Umbilical cord (tissue), 1 donor: ENCODE measurements at regions not wholly inside any gene's neighbourhood (a gene's known extent, or its start where the extent isn't known, plus 50 kb on each side); places are given as distances from the start of the nearest gene placed in this dataset.
"Not testable (repeated sequence)": the region's sequence is repeated elsewhere in the genome, so short reads cannot be mapped to it uniquely, and the experiment has no call there.

ENCODE experiments used
- DNase-seq: peaks from one replicate; pipeline ENCODE4 v3.0.0-alpha.2; 2015; ENCODE audit warnings: low spot score

DNA sequence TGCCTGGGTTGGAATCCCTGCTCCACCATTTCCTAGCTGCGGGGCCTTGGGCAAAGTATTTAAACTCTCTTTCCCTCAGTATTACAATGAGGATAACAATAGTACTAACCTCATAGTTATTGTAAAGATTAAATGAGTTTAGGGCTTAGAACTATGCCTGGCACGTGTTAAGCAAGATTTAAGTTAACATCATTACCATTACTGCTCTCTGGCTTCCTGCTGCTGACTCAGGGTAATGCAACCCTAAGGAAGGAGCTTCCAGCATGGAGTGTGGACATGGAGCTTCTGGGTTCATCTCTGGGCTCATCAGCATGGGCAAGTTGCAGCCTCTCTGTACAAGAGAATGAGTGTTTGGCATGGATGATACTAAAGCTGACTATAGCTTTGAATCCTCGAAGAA is 374.2 kb upstream of the MAP2 start:
- DNase-seq: no peak

DNA sequence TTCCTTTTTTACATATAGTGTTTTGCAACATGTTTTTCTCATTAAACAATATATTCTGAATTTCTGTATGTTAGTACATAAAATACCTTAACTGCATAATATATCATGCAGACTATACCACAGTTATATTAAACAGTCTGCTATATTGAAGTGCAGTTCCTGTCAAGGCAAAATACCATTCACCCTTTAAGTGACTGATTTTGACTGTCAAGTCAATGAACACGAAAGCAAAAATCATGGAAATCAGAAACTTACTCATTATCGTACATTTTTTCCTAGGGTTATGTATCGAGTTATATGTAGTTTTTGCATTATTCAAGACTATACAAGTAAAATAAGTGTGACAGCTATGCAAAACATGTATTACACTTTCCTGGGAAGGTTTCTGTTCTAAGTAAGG is 361.6 kb upstream of the MAP2 start:
- no peak for DNase-seq

DNA sequence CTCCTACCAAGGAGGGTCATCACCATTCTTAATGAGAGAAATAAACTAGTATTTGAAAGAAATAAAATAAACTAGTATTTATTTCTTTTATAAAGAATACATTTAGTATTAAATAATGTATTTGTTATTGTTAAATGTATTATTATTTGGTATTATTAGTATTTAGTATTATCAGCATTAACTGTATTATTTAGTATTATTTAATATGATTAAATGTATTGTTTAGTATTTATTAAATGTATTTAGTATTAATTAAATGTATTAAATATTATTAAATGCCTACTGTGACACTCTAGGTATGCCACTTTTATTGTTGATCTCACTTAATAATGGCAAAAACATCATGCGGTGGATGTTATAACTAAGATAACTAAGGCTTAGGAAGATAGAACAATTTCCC is 353.6 kb upstream of the MAP2 start:
- no peak for DNase-seq

DNA sequence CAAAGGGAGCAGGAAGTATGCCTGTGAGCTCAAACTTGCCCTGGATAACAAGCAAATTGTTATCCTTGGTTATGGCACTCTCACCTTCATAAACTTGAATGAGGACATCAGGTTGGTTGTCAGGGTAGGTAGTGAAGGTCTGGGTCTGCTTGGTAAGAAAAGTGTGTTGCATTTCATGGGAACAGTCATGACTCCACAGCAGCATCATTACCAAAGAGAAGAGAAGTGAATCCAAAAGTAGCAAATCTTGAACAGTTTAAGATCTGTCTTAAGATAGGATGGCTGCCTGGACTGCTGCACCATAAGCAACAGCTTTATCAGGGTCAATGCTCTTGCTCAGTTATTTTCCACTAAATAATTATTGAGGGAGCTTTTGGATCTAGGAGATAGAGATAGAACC is 350.7 kb upstream of the MAP2 start:
- DNase-seq: no peak

DNA sequence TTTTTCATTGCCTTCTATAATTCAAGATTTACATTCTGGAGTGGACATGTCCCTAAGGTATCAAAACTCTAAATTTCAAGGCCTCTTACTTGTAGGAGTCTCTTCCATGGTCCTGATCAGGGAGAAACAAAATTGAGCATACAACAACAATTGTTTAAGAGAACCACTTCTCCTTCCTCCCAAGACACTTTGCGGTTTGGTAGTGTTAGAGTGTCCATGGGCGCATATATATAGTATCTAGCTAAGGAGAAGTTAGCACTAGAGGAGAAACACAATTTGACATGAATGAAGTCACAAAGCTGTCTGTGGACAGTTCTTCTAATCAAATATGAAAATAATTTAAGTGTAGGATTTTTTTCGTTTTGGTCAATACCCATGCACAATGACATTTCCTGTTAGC is 349.1 kb upstream of the MAP2 start:
- DNase-seq: no peak

DNA sequence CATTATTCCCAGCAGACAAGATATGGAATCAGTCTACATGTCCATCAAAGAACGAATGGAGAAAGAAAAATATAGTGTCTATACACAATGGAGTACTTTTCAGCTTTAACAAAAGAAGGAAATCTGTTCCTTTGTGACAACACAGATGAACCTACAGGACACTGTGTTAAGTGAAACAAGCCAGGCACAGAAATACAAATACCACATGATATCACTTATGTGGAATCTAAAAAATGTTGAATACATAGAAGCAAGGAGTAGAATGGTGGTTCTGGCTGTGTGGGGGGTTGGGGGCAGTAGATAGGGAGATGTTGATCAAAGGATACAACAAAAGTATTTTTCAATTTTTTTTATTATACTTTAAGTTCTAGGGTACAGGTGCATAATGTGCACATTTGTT is 347.7 kb upstream of the MAP2 start:
- DNase-seq: no peak

DNA sequence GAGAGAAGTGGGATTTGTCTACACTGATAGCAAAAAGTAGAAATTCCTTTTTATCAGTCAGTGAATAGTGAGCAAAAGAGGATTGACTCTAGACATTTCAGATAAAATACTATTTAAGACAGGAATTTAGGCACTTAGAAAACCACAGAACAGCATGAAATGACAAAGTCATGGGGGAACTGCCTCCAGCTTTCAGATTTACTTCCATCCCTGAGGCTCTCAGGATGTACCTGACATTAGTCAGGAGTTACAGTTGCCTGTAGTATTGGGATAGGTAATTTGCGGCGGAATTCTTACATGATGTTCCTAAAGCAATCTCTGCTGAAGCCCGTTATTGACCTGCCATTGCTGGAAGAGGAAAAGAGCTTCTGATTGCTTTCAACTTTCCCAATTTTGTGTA is 337.1 kb upstream of the MAP2 start:
- peak; percentile 21 for DNase-seq

DNA sequence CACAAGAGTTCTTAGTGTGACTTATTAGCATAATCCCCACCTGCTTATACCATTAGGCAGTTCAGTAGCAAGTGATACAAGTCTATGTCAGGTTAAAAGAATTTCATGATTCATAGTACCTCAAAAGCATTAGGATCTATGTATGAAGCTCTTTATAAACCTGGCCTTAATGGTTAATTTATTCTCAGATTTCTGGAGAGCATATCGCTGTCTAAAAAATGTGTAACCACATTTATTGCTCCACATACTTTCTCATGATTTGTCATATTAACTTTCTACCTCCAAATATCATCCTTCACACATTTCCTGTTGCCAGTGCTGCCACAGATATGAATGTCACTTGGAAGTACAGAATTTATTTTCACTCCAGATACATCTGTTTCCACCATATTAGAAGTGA is 332.8 kb upstream of the MAP2 start:
- DNase-seq: no peak

DNA sequence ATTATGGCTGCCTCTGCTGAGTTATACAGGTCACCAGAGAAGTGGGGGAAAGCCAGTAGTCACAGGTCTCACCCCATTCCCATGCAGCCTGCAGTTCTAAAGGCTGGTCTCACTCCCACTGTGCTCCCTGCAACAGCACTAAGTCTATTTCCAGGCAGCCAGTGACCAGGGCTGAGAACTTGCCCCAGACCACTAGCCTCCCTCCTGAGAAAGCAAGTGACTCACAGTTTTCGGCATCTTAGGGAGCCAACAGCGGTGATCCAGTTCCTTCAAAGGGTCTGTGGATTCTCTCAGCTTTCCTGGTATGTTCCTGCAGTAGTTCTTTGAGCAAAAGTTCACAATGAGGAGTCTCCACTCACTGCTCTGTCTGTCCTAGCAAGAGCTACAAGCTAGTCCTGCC is 329.6 kb upstream of the MAP2 start:
- no peak for DNase-seq

DNA sequence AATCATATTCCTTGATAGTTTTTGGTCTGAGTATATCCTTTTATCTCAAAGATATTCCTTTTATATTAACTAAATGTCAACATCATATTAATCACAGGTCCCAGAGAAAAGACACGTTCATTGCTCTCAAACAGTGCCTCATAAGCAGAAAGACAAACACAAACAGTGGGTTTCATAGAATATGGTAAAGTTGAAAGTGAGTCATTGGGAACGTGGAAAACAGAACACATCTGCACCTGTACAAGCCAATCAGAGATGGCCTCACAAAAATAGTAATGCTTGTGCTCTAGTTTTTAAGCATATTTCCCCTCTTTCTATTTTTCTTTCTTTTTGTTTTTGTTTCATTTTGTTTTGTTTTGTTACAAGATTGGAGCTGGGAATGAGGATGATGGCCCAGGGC is 328.4 kb upstream of the MAP2 start:
- no peak for DNase-seq

DNA sequence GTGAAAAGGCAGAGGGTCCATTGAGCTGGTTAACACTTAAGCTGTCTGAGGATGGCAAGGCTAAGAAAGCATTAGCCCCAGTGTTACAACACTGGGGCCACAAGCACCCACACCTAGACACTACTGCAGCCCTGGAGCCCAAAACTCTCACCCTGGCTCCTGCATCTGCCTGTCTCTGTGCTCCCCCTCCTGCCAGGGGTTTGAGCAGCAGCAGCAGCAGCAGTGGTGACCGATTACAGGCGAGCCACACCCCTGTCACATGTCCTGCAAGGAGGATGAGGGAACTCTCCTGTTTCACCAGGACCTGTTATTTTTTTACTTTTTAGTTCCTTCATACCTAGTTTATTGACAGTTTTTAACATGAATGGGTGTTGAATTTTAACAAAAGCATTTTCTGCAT is 326.7 kb upstream of the MAP2 start:
- no peak for DNase-seq

DNA sequence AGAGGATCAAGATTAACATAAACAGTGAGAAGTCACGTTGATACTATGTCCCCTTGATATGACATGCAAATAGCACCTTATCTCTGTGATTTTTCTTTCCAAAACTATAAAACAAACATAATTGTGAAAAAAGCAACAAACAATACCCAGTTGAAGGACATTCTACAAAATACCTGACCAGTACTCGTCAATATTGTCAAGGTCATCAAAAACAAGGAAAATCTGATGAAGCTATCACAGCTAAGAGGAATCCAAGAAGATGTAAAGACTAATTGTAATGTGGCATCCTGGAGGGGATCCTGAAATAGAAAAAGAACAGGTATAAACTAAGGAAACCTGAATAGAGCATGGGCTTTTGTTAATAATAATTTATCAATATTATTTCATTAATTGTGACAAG is 321.5 kb upstream of the MAP2 start:
- DNase-seq: no peak

DNA sequence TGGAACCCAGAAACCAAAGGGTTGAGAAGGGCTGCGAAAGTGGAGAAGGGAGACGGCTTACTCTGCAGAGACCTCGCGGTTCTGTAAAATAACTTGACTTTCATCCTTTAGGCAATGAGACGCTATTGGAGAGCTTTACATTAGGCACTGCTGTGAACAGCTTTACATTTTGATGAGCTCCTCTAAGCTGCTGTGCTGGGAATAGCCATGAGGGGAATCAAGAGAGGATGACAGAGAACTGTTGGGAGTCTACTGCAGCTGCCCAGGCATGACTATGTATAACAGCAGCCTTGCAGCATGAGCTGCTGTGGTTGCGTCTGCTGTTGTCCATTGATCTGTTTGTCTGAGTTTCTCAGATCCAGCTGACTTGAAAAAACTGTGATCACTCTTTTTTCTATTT is 310.8 kb upstream of the MAP2 start:
- DNase-seq: no peak

DNA sequence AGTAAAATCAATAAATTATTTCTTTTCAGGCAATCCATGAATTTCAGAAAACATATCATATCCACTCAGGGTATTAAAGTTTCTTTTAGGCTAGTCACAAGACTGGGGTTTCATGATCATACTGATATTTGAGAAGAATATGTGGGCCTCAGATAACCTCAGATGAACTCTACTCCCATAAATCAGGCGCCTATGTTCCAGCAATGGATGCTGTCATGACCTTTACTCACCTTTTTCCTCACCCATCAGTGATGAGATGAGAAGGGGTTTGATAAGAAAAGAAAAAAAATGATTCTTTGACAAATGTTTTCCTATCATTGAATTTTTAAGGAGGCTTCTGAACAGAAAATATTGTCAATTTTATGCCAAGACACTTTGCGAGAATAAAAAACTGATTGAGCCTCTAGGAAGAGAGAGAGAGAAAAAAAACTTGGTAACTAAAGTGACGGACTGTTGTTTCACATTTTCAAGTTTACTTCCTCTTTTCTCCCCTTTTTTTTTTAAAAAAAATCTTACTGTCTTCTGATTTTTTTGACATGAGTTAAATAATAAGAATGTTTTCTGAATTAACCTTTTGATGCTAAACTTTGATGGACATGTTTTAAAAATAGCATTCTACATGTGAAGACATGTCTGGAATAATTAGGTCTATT is 309.1 kb upstream of the MAP2 start:
- DNase-seq: no peak

DNA sequence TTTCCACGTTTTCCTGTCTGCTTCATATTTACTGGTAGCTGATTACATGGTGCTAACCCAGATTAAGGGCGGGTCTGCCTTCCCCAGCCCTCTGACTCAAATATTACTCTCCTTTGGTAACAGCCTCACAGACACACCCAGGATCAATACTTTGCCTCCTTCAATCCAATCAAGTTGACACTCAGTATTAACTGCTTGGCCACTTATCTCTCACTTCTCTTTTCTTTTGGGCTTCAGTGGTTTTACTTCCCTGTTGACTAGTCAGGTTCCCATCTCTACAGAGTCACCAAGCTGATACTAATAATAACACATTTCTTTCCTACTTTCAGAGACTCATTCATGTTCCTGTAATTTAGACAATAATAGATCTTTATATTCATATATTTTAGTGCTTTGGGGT is 302.2 kb upstream of the MAP2 start:
- peak; percentile 18 for DNase-seq

DNA sequence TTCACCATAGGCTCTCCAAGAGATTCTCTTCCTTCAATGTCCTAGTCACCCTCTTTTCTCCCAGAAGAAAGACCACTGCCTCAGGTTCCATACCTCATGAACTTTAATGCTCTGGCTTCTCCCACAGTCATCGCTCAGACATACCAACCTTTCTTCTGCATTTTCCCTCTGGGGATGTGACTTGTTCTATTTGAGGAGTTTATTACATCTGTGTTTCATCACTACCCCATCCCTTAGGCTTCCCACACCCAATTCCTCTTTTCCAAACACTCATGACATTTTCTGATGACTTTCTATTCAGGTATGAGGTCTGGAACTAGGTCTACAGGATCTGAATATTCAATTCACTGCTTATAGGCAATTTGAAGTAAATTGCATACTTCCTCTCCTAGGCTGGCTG is 298.6 kb upstream of the MAP2 start:
- DNase-seq: no peak

DNA sequence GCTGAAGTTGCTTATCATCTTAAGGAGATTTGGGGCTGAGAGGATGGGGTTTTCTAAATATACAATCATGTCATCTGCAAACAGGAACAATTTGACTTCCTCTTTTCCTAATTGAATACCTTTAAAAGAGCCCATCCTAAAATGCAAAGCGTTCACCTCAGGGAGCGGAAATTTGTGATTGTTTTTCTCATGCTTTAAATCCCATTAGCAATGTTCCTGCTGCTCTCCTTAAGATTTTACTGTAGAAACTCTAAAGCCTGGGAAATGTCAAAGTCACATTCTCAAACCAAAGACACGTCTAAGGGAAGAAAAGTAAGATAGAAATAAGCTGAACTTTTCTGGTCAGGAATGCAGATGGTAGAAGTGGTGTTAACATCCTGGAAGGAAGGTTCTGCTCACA is 285.8 kb upstream of the MAP2 start:
- DNase-seq: no peak

DNA sequence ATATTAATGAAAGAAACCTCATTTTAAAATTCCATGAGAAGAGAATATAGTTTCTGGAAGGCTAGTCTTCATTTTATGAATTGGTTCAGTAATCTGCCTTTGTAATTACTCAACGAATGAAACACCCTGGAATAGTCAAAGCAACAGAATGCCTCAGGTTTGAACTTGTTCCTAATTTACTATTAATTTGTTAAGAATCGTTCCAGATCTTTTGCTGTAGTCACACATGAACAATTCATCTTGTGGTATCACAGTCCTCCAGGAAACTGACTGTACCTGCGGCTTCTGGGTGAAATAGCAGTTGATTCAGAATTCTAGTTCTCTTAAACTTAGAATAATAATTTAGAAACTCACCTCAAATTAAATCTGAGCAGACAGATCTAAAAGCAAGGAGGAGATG is 282.7 kb upstream of the MAP2 start:
- DNase-seq: no peak

DNA sequence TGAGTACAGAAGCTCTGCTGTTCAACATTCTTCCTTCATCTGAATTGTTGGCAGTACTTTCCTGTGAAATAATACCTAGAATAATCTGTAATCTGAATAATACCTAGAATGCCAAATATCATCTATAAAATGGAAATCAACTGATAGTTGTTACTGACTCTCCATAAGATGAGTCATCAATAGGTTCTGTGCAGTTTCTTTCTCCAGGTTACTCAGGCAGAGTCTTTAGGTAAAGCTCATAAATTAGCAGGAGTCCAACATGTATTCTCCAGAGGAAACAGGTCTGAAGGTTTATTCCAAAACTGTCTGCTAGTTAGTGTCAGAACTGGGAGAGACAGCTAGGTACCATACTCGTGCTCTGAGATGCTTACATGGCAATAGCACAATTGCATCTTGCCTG is 282.0 kb upstream of the MAP2 start:
- DNase-seq: no peak

DNA sequence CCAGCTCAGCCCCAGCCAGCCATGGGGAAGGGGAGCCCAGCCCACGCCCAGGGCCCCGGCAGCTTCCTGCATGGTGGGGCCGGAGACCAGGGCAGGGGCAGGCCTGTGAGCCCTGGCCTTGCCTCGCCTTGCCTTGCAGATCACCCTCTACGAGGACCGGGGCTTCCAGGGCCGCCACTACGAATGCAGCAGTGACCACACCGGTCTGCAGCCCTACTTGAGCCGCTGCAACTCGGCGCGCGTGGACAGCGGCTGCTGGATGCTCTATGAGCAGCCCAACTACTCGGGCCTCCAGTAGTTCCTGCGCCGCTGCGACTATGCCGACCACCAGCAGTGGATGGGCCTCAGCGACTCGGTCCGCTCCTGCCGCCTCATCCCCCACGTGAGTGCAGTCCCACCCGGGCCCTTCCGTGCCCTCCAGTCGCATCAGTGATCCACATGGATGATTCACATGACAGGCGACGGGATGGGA is 278.6 kb upstream of the MAP2 start:
- DNase-seq: not testable (repeated sequence)

DNA sequence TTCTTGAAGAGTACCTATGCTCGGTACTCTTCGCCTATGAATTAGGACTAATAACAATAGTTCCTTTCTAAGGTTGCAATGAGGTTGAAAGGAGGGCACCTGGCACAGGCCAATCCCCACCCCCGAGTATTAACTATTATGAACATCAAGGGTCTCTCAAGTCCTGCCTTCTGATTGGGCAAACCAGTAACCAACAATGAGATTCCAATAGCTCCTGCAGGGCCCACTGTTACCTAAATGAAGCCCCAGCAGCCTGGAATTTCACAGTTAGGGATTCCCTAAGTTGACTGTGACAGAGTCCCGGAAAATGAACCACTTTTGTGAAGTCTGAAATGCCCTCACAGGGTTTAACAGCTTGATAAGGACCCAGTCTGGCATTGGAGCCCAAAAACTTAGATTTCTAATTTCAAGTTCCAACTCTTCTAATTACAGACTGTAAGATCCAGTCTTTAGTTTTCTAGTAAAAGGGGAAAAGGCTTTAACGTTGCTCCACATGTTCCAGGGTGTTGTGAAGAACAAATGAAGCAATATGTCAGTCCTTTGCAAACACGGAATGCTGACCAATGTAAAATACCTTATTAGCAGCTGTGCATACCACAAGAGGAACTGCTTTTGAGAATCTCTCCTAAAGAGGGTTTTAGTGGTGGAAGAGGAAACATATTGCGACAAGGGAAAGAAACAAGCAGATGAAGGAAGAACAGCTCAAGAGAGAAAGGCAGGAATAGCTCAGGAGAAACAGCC is 277.7 kb upstream of the MAP2 start:
- DNase-seq: peak; percentile 58

DNA sequence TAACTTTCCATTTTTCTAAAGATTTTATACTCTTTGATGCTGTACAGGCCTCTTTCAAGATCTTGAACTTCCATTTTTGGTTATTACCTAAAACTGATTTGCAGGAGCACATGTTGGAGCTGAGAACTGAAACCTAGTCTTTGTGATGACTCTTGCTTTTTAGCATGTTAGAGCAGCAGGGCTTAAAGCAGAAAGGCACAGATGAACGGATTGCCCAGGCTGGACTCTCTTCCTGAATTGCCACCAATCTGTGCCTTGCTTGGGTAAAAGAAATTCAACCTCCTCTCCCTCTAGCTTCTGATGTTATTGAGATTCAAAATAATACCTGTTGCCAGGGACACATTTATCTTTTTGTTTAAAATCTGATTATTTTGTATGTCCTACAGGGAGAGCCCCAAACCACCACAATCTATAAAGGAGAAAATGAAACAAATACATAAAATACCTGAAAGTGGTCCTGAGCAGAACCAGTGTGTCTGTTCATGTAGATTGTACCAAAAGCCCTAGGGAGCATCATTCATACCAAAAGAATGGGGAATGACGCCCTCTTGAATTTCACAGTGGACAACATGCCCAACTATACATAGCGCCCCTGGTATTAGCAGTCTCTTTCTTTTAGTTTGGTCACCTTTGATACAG is 277.0 kb upstream of the MAP2 start:
- peak; percentile 46 for DNase-seq

DNA sequence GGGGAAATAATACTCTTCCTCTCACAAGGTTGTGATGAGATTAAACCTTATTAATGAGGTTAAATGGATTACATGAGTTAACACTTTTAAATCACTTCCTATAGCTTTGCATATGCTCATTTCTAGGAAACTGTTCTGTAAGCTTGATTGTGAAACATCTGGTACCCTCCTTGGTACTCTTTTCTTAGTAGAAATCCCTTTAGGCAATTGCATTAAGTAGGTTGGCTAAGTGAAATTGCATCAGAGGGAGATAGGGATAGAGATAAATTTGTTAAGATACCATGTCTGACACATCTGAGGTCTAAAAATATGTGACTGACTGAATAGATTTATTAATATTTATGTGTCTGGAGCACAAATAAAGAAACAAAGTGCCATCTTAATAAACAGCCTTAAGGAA is 275.9 kb upstream of the MAP2 start:
- no peak for DNase-seq
